ENCODE measurements at regions not wholly inside any gene's neighbourhood (a gene's known extent, or its start where the extent isn't known, plus 50 kb on each side); places are given as distances from the start of the nearest gene placed in this dataset.

GRCh38 chr14:106850913-106851825 lies 1324.8 kb downstream of the TMEM121 start:
- Histone ChIP-seq H3K4ac (replicated peaks; ENCODE audit: insufficient read length, low read depth, low read length) (no peak overlapping the region), H2BK12ac (ENCODE audit: low read depth, low read length) (no peak overlapping the region), H2BK15ac (ENCODE audit: low read length) (no peak overlapping the region), H4K8ac (ENCODE audit: extremely low read depth, insufficient read depth, low read length) (no peak overlapping the region), H3K23ac (ENCODE audit: insufficient read length) (no peak overlapping the region), H3K4me2 (ENCODE audit: insufficient read depth in 1 of 2, low read depth in 2 of 2, low read length in 2 of 2) (no peak overlapping the region), H3K23me2 (ENCODE audit: low read depth, low read length) (no peaks in the 10 kb centered on the region), H2BK20ac (ENCODE audit: low read length) (no peak overlapping the region), H3K56ac (replicated peaks; ENCODE audit: insufficient read length, low read depth, low read length) (no peak overlapping the region), H3K14ac (ENCODE audit: insufficient read length) (no peak overlapping the region), H3K18ac (ENCODE audit: extremely low read depth, low read length) (no peak overlapping the region), H3K27me3 (replicated peaks in 1 of 4; ENCODE audit: control insufficient read depth in 3 of 4, extremely low read depth in 1 of 4, insufficient read depth in 3 of 4, low read length in 3 of 4) (no peaks in the 10 kb centered on the region), H4K5ac (ENCODE audit: insufficient read length, low read depth, low read length) (no peak overlapping the region), H3K79me1 (ENCODE audit: low read depth, low read length) (no peaks in the 10 kb centered on the region), H3K4me1 (replicated peaks in 1 of 4; ENCODE audit: control insufficient read depth in 3 of 4, insufficient read depth in 4 of 4, low read length in 3 of 4) (no peaks in the 10 kb centered on the region), H3K4me3 (ENCODE audit: extremely low read depth in 1 of 4, insufficient read depth in 2 of 4, low read depth in 3 of 4, low read length in 4 of 4) (no peak overlapping the region), H2AFZ (ENCODE audit: low read length) (no peak overlapping the region), H2BK5ac (ENCODE audit: low read depth, low read length) (no peak overlapping the region), H3K27ac (ENCODE audit: low read depth, low read length) (no peak overlapping the region), H3K79me2 (ENCODE audit: control insufficient read depth in 1 of 2, insufficient read depth in 2 of 2, low read length in 2 of 2) (no peaks in the 10 kb centered on the region), H2AK5ac (ENCODE audit: low read depth, low read length) (no peak overlapping the region), H3K9me3 (ENCODE audit: insufficient read depth in 2 of 2, low read depth in 1 of 2, low read length in 1 of 2) (peaks cover 50 to 71% of the 10 kb centered on the region in 2 experiments), H4K91ac (replicated peaks; ENCODE audit: insufficient read length, low read length) (no peak overlapping the region), H4K20me1 (replicated peaks in 1 of 2; ENCODE audit: control insufficient read depth in 1 of 2, insufficient read depth in 2 of 2, low read length in 2 of 2) (no peaks in the 10 kb centered on the region), H2BK120ac (replicated peaks; ENCODE audit: low read depth, low read length) (no peak overlapping the region), H3K36me3 (ENCODE audit: control insufficient read depth in 2 of 4, insufficient read depth in 4 of 4, low read length in 3 of 4) (no peaks in the 10 kb centered on the region; a peak in 1 of 8 replicates), H3K9ac (replicated peaks in 1 of 4; ENCODE audit: extremely low read depth in 1 of 4, low read depth in 3 of 4, low read length in 3 of 4) (no peak overlapping the region)
- DNase-seq (ENCODE audit: low read depth in 1 of 2, low spot score in 2 of 2) (no peak), FAIRE-seq (no peak)
- ChIA-PET POLR2A (ENCODE audit: partially characterized antibody) (no interaction called here), CTCF (ENCODE audit: partially characterized antibody) (no interaction called here)
- WGBS, 2 experiments (ENCODE audit: extremely low coverage in 1 of 2, insufficient coverage in 1 of 2, insufficient read length in 1 of 2, insufficient replicate concordance in 2 of 2, low coverage in 1 of 2, low lambda C conversion rate in 2 of 2, missing lambda C conversion rate in 1 of 2): 84% methylated on average over 19 of the region's 20 CpGs; no CpG with 5 or more reads in 1 of the 2 experiments
- TF ChIP-seq TBP (IDR thresholded peaks at IDR 0.05; ENCODE audit: low read depth, low read length): no peak
- TF ChIP-seq SIRT6 (IDR thresholded peaks at IDR 0.05; ENCODE audit: low read length): no peak
- no peak for TF ChIP-seq CTCF (IDR thresholded peaks at IDR 0.05; ENCODE audit: control extremely low read depth in 1 of 3, insufficient read depth in 1 of 3, low read depth in 1 of 3, low read length in 3 of 3)
- TF ChIP-seq ASH2L (IDR thresholded peaks at IDR 0.05; ENCODE audit: low read length): no peak
- no peak for TF ChIP-seq TEAD4 (IDR thresholded peaks at IDR 0.05; ENCODE audit: low read depth, low read length)

All from H1 (cell line).